ENCODE measurements at regions not wholly inside any gene's neighbourhood (a gene's known extent, or its start where the extent isn't known, plus 50 kb on each side); places are given as distances from the start of the nearest gene placed in this dataset.

DNA sequence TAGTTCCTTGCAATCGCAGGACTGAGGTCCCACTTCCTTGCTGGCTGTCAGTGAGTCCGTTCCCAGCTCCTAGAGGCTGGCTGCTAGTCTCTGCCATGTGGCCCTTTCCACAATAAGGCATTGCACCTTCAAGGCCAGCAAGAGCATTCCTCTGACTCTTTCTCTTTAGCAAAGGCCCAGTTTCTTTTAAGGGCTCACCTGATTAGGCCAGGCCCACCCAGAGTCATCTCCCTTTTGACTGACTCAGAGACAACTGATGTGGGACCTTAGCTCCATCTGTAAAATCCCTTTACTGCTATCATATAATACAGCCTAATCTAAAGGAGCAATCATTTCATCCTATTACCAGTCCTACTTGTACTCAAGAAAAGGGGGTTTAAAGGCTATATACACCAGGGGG is 278.2 kb downstream of the SLC4A3 start:
- TF ChIP-seq, protein P1, sequence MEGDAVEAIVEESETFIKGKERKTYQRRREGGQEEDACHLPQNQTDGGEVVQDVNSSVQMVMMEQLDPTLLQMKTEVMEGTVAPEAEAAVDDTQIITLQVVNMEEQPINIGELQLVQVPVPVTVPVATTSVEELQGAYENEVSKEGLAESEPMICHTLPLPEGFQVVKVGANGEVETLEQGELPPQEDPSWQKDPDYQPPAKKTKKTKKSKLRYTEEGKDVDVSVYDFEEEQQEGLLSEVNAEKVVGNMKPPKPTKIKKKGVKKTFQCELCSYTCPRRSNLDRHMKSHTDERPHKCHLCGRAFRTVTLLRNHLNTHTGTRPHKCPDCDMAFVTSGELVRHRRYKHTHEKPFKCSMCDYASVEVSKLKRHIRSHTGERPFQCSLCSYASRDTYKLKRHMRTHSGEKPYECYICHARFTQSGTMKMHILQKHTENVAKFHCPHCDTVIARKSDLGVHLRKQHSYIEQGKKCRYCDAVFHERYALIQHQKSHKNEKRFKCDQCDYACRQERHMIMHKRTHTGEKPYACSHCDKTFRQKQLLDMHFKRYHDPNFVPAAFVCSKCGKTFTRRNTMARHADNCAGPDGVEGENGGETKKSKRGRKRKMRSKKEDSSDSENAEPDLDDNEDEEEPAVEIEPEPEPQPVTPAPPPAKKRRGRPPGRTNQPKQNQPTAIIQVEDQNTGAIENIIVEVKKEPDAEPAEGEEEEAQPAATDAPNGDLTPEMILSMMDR (conservative IDR thresholded peaks at IDR 0.05; ENCODE audit: low read depth, low read length), result no peak
- H3K4me3 ChIP-seq (ENCODE audit: low read depth, low read length), result no peak overlapping the region
- no peak for DNase-seq (ENCODE audit: low read depth)

DNA sequence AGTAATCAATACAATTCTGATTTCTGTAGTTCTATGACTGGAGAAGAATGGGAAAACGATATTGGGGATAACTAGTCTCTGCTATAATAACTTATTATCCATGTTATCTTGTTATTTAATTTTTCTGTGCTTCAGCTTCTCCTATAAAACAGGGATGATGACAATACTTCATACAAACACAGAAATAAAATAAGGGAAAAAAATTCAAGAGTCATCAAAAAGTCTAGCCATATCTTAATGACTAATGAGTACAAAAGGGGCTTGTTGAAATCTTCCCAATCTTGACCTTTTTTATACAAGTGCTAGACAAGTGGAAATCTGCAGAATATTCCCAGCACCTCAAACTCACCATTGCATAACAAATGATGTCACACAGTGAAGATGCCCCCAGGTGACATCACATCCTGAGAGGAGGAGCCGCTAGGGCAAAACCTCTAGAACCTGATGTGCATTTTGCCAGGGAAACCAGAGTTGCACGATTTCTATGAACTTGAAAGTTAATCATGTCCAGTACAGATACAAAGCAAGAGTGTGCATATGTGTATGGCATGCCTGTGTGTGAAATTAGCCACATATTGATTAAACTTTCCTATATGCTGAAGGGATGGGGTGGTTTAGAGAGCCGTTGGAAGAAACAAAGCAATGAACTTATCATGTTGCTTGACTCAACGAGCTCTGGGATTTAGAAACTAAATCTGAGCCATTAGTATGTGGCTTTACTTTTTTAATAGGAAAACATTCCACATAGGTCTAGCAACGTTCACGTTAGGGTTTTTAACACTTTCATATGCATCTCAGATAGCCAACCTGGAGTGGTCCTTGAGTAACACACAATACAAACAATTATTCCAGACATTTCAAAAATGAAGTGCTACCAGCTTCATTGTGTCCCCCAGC is 278.9 kb downstream of the SLC4A3 start:
- no peak overlapping the region for H3K4me3 ChIP-seq (ENCODE audit: low read depth, low read length)
- TF ChIP-seq, protein P1 (conservative IDR thresholded peaks at IDR 0.05; ENCODE audit: low read depth, low read length), result no peak
- no peak for DNase-seq (ENCODE audit: low read depth)

DNA sequence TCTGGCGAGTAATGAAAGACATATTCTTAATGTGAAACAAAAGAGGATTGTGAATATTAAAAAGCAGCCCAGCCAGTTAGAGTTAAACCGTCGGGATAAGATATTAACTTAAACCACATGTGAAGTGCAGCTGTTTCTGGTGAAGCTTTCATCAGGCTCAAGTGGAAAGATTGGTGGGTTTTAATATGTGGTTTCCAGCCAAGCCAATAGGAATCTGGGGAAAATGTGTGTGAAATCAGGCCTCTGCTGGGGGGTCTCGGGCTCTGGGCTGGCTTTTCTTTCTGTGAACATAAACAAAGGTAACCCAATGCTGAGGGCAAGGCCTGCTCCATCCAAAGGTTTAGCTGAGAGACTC is 279.6 kb downstream of the SLC4A3 start:
- DNase-seq (ENCODE audit: low read depth), result no peak
- H3K4me3 ChIP-seq (ENCODE audit: low read depth, low read length), result no peak overlapping the region
- TF ChIP-seq, protein P1 (conservative IDR thresholded peaks at IDR 0.05; ENCODE audit: low read depth, low read length), result no peak

DNA sequence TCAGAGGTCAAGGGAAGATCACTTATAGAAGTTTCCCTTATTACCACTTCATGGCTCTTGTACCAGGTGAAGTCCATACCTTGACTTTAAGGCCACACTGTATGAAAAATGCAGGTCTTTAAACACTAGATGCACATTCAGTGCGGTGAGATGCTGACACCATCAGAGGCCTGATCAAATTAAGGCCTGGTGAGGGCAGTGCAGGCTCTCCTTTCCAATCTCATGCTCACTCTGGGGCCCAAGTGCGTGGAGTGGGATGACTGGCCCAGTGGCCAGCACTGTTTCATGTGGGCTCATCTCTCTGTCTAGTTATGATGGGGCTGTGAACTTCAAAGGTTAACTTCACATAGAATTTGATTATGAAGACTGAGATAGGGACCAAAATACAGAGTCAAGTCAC is 281.1 kb downstream of the SLC4A3 start:
- no peak for DNase-seq (ENCODE audit: low read depth)
- TF ChIP-seq, protein P1 (conservative IDR thresholded peaks at IDR 0.05; ENCODE audit: low read depth, low read length), result no peak
- no peak overlapping the region for H3K4me3 ChIP-seq (ENCODE audit: low read depth, low read length)

DNA sequence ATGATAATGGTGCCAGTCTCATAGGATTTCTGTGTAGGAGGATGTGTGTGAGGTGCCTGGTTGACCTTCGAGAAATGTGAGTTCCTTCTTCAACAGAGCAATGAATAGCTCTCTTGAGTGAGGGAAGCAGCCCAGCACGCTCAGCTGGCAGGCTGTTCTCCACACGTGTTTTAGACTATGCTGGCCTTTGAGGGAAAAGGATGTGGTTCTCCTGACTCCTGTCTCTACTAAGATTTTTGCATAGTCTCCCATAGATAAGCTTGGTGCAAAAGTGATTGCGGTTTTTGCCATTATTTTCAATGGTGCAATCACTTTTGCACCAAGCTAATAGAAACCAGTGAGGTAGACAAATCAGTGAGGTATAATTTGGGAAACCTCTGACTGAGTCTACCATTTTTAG is 284.1 kb downstream of the SLC4A3 start:
- no peak for DNase-seq (ENCODE audit: low read depth)
- no peak overlapping the region for H3K4me3 ChIP-seq (ENCODE audit: low read depth, low read length)
- TF ChIP-seq, protein P1 (conservative IDR thresholded peaks at IDR 0.05; ENCODE audit: low read depth, low read length), result no peak

DNA sequence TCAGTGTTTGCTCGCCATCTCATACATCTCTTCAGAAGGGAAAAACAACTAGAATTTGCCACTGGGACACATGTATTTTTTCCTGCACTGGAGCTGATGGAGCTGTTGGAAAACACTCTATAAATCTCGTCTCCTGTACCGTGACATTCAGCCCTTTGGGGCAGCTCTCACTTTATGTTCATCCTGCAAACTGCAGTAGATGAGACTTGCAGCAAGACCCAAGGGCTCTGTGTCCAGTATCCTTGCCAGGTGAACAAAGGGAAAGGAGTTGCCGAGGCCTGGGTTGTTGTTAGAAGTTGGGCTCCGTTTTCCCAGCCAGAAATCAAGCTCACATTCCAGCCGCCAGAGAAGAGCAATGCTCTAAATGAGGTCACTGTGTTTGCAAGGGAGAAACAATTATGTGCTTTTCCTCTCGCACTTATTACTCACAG is 285.1 kb downstream of the SLC4A3 start:
- H3K4me3 ChIP-seq (ENCODE audit: low read depth, low read length), result no peak overlapping the region
- TF ChIP-seq, protein P1 (conservative IDR thresholded peaks at IDR 0.05; ENCODE audit: low read depth, low read length), result peak; percentile 28
- no peak for DNase-seq (ENCODE audit: low read depth)

DNA sequence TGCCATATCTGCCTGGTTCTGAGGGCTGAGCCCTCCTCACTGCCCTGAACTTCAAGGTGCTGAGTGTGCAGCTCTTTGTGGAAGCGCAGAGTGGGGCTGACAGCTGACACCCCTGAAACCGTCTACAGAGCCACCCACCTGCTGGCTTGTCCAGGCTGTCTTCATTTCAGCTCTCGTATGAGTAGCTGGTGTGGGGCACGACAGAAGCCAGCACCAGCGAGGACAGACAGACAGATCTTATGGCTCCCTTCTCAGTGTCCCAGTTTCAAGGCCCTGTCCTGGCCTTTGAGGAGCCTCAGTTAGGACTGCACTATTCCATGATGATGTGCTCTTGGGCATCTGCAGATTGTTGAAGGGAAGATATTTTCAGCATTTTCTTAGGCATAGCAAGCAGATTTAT is 287.1 kb downstream of the SLC4A3 start:
- no peak for DNase-seq (ENCODE audit: low read depth)
- no peak overlapping the region for H3K4me3 ChIP-seq (ENCODE audit: low read depth, low read length)
- TF ChIP-seq, protein P1 (conservative IDR thresholded peaks at IDR 0.05; ENCODE audit: low read depth, low read length), result no peak
